ENCODE measurements at regions not wholly inside any gene's neighbourhood (a gene's known extent, or its start where the extent isn't known, plus 50 kb on each side); places are given as distances from the start of the nearest gene placed in this dataset.
A peak's percentile ranks its signal among the peaks of the same experiment; 100 is the strongest.

- DNase-seq, result no peak
- intact Hi-C loops (cut with DNase I), result no loop called here
Observed at GRCh38 chr9:94159069-94159939, 75.0 kb downstream of the PTPDC1 start.

- intact Hi-C loops (cut with DNase I), result no loop called here
- no peak for DNase-seq
Observed at GRCh38 chr9:94160594-94161501, 76.6 kb downstream of the PTPDC1 start.

GRCh38 chr9:94161673-94162072 lies 77.4 kb downstream of the PTPDC1 start:
- intact Hi-C loops (cut with DNase I), result no loop called here
- DNase-seq, result no peak

- intact Hi-C loops (cut with DNase I), result loop anchor here (5.0 kb wide), 1 partner anchor 83 kb away; the partner anchor contains the start of gene PTPDC1
Observed at GRCh38 chr9:94164806-94165549, 80.7 kb downstream of the PTPDC1 start.

GRCh38 chr9:94165592-94166235 lies 81.5 kb downstream of the PTPDC1 start:
- intact Hi-C loops (cut with DNase I), result loop anchor here (5.0 kb wide), 1 partner anchor 83 kb away; the partner anchor contains the start of gene PTPDC1
- DNase-seq, result peak; percentile 97 to 100 (median 99)

More at GRCh38 chr9:94164806-94165549, 80.7 kb downstream of the PTPDC1 start:
- no peak for DNase-seq

- intact Hi-C loops (cut with DNase I), result loop anchor here (5.0 kb wide), 1 partner anchor 84 kb away; the partner anchor contains the start of gene PTPDC1
Observed at GRCh38 chr9:94166236-94166975, 82.1 kb downstream of the PTPDC1 start.

GRCh38 chr9:94166976-94167346 lies 82.7 kb downstream of the PTPDC1 start:
- intact Hi-C loops (cut with DNase I), result loop anchor here (5.0 kb wide), 1 partner anchor 85 kb away; the partner anchor contains the start of gene PTPDC1
- no peak for DNase-seq

More at GRCh38 chr9:94166236-94166975, 82.1 kb downstream of the PTPDC1 start:
- DNase-seq, result peak; percentile 90 to 98 (median 96)

GRCh38 chr9:94167376-94167890 lies 83.2 kb downstream of the PTPDC1 start:
- intact Hi-C loops (cut with DNase I), result loop anchor here (5.0 kb wide), 1 partner anchor 85 kb away; the partner anchor contains the start of gene PTPDC1
- no peak for DNase-seq

- intact Hi-C loops (cut with DNase I), result loop anchor here (5.0 kb wide), 1 partner anchor 86 kb away; the partner anchor contains the start of gene PTPDC1
- peak in 1 of 42 donors; percentile 12 for DNase-seq
Observed at GRCh38 chr9:94168203-94169000, 84.1 kb downstream of the PTPDC1 start.

GRCh38 chr9:94169968-94170367 lies 85.7 kb downstream of the PTPDC1 start:
- no peak for DNase-seq
- intact Hi-C loops (cut with DNase I), result loop anchor here (5.0 kb wide), 1 partner anchor 88 kb away; the partner anchor contains the start of gene PTPDC1

- intact Hi-C loops (cut with DNase I), result no loop called here
Observed at GRCh38 chr9:94173632-94174031, 85.5 kb upstream of the ZNF169 start.

GRCh38 chr9:94174164-94174563 lies 84.9 kb upstream of the ZNF169 start:
- intact Hi-C loops (cut with DNase I), result no loop called here
- no peak for DNase-seq

More at GRCh38 chr9:94173632-94174031, 85.5 kb upstream of the ZNF169 start:
- no peak for DNase-seq

GRCh38 chr9:94175669-94176068 lies 83.4 kb upstream of the ZNF169 start:
- intact Hi-C loops (cut with DNase I), result no loop called here
- no peak for DNase-seq

- intact Hi-C loops (cut with DNase I), result no loop called here
- no peak for DNase-seq
Observed at GRCh38 chr9:94176608-94177007, 82.5 kb upstream of the ZNF169 start.

GRCh38 chr9:94178927-94179326 lies 80.2 kb upstream of the ZNF169 start:
- intact Hi-C loops (cut with DNase I), result no loop called here

GRCh38 chr9:94181408-94182181 lies 77.5 kb upstream of the ZNF169 start:
- intact Hi-C loops (cut with DNase I), result no loop called here
- DNase-seq, result no peak

More at GRCh38 chr9:94178927-94179326, 80.2 kb upstream of the ZNF169 start:
- no peak for DNase-seq
